ENCODE measurements at regions not wholly inside any gene's neighbourhood (a gene's known extent, or its start where the extent isn't known, plus 50 kb on each side); places are given as distances from the start of the nearest gene placed in this dataset.

DNA sequence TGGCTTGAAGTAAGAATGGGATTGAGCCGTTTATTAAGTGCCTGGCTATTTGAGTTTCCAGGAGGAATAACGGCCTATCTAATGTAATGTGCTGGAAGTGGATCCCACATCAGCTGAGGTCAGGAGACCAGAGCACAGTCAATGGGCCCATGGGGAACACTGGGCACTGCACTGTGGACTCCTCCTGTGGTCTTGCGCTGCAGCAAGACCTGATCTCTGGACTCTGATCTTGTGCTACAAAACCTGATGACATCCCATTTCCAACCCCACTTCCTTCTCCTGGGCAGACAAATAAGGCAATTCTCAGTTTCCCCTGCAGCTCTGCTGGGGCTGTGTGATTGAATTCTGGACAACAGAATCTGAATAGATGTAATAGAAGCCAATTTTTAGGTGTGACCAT, 151.7 kb upstream of the ADCY2 start:
- Histone ChIP-seq H3K27me3 (ENCODE audit: insufficient read depth, poor library complexity, severe bottlenecking) (no peaks in the 10 kb centered on the region), H3K4me3 (replicated peaks; ENCODE audit: insufficient read depth, low read length) (no peak overlapping the region), H3K27ac (replicated peaks) (no peak overlapping the region)
- TF ChIP-seq, protein P1, sequence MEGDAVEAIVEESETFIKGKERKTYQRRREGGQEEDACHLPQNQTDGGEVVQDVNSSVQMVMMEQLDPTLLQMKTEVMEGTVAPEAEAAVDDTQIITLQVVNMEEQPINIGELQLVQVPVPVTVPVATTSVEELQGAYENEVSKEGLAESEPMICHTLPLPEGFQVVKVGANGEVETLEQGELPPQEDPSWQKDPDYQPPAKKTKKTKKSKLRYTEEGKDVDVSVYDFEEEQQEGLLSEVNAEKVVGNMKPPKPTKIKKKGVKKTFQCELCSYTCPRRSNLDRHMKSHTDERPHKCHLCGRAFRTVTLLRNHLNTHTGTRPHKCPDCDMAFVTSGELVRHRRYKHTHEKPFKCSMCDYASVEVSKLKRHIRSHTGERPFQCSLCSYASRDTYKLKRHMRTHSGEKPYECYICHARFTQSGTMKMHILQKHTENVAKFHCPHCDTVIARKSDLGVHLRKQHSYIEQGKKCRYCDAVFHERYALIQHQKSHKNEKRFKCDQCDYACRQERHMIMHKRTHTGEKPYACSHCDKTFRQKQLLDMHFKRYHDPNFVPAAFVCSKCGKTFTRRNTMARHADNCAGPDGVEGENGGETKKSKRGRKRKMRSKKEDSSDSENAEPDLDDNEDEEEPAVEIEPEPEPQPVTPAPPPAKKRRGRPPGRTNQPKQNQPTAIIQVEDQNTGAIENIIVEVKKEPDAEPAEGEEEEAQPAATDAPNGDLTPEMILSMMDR (IDR thresholded peaks at IDR 0.05; ENCODE audit: insufficient read depth, low read length): no peak
- TF ChIP-seq SPI1 (IDR thresholded peaks at IDR 0.05; ENCODE audit: borderline replicate concordance, low read depth): no peak
- no peak for TF ChIP-seq REST (IDR thresholded peaks at IDR 0.05; ENCODE audit: insufficient replicate concordance, low read depth)
- TF ChIP-seq POLR2AphosphoS5 (IDR thresholded peaks at IDR 0.05; ENCODE audit: low read depth): no peak
- TF ChIP-seq GABPA (IDR thresholded peaks at IDR 0.05; ENCODE audit: low read depth): no peak
- no peak for DNase-seq (ENCODE audit: low read depth in 1 of 2, low spot score in 1 of 2)

DNA sequence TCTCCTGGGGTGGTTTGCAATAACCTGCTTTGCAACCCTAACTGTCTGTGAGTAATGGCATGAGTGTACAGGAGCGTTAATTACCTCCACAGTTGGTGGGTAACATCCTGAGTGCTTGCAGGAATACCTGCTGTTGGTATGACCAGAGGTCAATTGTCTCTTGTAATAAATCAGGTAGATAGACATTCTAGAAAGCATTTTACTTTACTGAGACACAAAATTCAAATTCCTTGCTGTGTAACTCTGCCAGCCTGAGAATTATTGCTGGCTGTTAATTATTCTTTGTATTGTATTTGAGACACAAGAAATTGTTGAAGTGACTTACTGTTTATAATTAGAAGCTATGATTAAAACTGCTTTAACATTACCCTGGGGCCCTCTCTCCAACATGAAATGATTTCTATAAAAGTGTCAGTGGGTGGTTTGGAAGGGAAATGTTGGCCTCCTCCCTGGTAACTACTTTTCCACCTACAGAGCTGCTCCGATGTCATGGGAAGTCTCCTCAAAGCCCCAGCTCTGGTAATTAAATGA, 150.8 kb upstream of the ADCY2 start:
- no peaks in the 10 kb centered on the region for H3K27me3 ChIP-seq (ENCODE audit: insufficient read depth, poor library complexity, severe bottlenecking)
- H3K27ac ChIP-seq (replicated peaks): no peak overlapping the region
- no peak overlapping the region for H3K4me3 ChIP-seq (replicated peaks; ENCODE audit: insufficient read depth, low read length)
- TF ChIP-seq POLR2AphosphoS5 (IDR thresholded peaks at IDR 0.05; ENCODE audit: low read depth): no peak
- TF ChIP-seq REST (IDR thresholded peaks at IDR 0.05; ENCODE audit: insufficient replicate concordance, low read depth): no peak
- no peak for TF ChIP-seq GABPA (IDR thresholded peaks at IDR 0.05; ENCODE audit: low read depth)
- TF ChIP-seq, protein P1 (IDR thresholded peaks at IDR 0.05; ENCODE audit: insufficient read depth, low read length): no peak
- no peak for TF ChIP-seq SPI1 (IDR thresholded peaks at IDR 0.05; ENCODE audit: borderline replicate concordance, low read depth)
- no peak for DNase-seq (ENCODE audit: low read depth in 1 of 2, low spot score in 1 of 2)

GRCh38 chr5:7246287-7246686, 149.7 kb upstream of the ADCY2 start:
- H3K27ac ChIP-seq (replicated peaks): no peak overlapping the region
- DNase-seq (ENCODE audit: low read depth in 1 of 2, low spot score in 1 of 2): no peak
- TF ChIP-seq GABPA (IDR thresholded peaks at IDR 0.05; ENCODE audit: low read depth) (no peak), SPI1 (IDR thresholded peaks at IDR 0.05; ENCODE audit: borderline replicate concordance, low read depth) (no peak), POLR2AphosphoS5 (IDR thresholded peaks at IDR 0.05; ENCODE audit: low read depth) (no peak), REST (IDR thresholded peaks at IDR 0.05; ENCODE audit: insufficient replicate concordance, low read depth) (no peak)
- TF ChIP-seq, protein P1 (IDR thresholded peaks at IDR 0.05; ENCODE audit: insufficient read depth, low read length): no peak
- no peaks in the 10 kb centered on the region for H3K27me3 ChIP-seq (ENCODE audit: insufficient read depth, poor library complexity, severe bottlenecking)
- H3K4me3 ChIP-seq (replicated peaks; ENCODE audit: insufficient read depth, low read length): no peak overlapping the region
